ENCODE measurements at regions not wholly inside any gene's neighbourhood (a gene's known extent, or its start where the extent isn't known, plus 50 kb on each side); places are given as distances from the start of the nearest gene placed in this dataset.

DNA sequence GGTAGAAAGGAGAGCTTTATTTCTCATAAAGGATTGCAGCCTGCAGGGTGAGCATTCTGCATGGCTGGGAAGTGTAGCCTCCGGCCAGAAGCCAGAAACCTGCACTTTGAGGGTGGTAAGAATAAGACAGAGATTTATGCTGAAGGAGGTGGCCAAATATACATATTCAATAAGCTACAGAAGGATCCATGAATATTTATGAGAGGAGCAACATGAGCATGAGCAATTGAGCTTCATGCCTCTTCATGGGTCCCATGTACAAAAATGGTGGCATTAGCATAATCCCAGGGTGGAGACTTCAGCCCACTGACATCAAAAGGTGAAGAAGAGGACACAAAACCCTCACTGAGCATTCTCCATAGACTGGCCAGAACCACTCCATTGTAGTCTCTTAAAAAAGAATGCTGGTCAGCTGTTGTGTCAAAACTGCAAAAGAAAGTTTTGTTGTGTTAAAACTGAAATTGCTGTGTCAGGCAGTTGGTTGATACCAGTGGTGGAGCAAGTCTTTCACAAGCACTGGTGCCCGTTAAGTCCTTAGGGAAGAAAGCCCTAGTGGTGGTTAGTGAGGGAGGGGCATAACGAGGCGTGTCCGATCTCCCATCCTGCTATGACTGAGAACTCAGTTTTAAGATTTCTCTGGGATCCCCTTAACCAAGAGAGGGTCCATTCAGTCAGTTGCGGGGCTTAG is 160.8 kb upstream of the MAP1B start:
- H3K27me3 Mint-ChIP-seq (ENCODE audit: insufficient read depth) = peaks cover 36% of the 10 kb centered on the region

DNA sequence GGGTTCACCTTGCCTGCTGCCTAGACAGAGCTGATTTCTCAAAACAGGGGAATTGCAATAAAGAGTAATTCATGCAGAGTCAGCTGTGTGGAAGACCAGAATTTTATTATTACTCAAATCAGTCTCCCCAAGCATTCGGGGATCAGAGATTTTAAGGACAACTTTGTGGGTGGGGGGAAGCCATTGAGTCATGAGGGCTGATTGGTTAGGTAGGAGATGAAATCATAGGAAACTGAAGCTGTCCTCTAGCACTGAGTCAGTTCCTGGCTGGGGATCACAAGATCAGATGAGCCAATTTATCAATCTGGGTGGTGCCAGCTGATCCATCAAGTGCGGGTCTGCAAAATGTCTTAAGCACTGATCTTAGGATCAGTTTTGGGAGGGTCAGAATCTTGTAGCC is 159.1 kb upstream of the MAP1B start:
- H3K36me3 Mint-ChIP-seq (ENCODE audit: low read depth) = no peaks in the 10 kb centered on the region
- H3K27ac Mint-ChIP-seq = no peak overlapping the region
- H3K27me3 Mint-ChIP-seq (ENCODE audit: insufficient read depth) = peaks cover 41% of the 10 kb centered on the region
- H3K4me1 Mint-ChIP-seq (ENCODE audit: low read depth) = no peaks in the 10 kb centered on the region
- H3K4me3 Mint-ChIP-seq = no peak overlapping the region
- peaks cover 6% of the 10 kb centered on the region for H3K9me3 Mint-ChIP-seq
- DNase-seq = no peak
- TF ChIP-seq, protein P1, sequence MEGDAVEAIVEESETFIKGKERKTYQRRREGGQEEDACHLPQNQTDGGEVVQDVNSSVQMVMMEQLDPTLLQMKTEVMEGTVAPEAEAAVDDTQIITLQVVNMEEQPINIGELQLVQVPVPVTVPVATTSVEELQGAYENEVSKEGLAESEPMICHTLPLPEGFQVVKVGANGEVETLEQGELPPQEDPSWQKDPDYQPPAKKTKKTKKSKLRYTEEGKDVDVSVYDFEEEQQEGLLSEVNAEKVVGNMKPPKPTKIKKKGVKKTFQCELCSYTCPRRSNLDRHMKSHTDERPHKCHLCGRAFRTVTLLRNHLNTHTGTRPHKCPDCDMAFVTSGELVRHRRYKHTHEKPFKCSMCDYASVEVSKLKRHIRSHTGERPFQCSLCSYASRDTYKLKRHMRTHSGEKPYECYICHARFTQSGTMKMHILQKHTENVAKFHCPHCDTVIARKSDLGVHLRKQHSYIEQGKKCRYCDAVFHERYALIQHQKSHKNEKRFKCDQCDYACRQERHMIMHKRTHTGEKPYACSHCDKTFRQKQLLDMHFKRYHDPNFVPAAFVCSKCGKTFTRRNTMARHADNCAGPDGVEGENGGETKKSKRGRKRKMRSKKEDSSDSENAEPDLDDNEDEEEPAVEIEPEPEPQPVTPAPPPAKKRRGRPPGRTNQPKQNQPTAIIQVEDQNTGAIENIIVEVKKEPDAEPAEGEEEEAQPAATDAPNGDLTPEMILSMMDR (IDR thresholded peaks at IDR 0.05) = no peak

More for the DNA sequence above, 160.8 kb upstream of the MAP1B start:
- no peaks in the 10 kb centered on the region for H3K36me3 Mint-ChIP-seq (ENCODE audit: low read depth)
- H3K9me3 Mint-ChIP-seq = peaks cover 6% of the 10 kb centered on the region
- no peak for DNase-seq
- no peaks in the 10 kb centered on the region for H3K4me1 Mint-ChIP-seq (ENCODE audit: low read depth)
- no peak overlapping the region for H3K27ac Mint-ChIP-seq
- TF ChIP-seq, protein P1 (IDR thresholded peaks at IDR 0.05) = no peak
- no peak overlapping the region for H3K4me3 Mint-ChIP-seq

DNA sequence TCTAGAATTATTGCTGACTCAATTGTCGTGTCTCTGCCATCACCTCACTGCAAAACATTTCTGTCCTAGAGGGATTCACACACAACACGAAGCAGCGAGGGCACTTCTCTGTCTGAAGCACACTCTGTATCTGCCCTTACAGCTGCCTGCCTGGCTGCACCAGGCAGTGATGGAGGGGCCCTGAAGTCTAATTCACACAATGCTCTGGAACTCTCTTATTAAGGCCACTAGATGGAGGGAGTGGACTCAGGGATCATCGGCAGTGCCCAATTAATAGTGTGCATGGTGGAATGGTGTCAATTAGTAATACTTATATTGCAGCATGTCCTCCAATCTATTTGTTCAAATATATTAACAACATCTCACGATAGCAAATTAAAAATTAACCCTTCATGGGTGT is 157.5 kb upstream of the MAP1B start:
- Mint-ChIP-seq H3K27me3 (ENCODE audit: insufficient read depth) (peaks cover 35% of the 10 kb centered on the region), H3K4me3 (no peak overlapping the region), H3K36me3 (ENCODE audit: low read depth) (no peaks in the 10 kb centered on the region), H3K27ac (no peak overlapping the region), H3K9me3 (peaks cover 6% of the 10 kb centered on the region), H3K4me1 (ENCODE audit: low read depth) (no peaks in the 10 kb centered on the region)
- TF ChIP-seq, protein P1 (IDR thresholded peaks at IDR 0.05) = peak; percentile 32; the same call in 1 of the 2 replicates
- no peak for DNase-seq

- Mint-ChIP-seq H3K36me3 (ENCODE audit: low read depth) (no peaks in the 10 kb centered on the region), H3K9me3 (peaks cover 3% of the 10 kb centered on the region), H3K4me3 (no peak overlapping the region), H3K27ac (no peak overlapping the region), H3K27me3 (ENCODE audit: insufficient read depth) (peaks cover 28% of the 10 kb centered on the region), H3K4me1 (ENCODE audit: low read depth) (no peaks in the 10 kb centered on the region)
- TF ChIP-seq, protein P1 (IDR thresholded peaks at IDR 0.05) = no peak
- no peak for DNase-seq
Measured at GRCh38 chr5:71953866-71954265, 153.4 kb upstream of the MAP1B start.

DNA sequence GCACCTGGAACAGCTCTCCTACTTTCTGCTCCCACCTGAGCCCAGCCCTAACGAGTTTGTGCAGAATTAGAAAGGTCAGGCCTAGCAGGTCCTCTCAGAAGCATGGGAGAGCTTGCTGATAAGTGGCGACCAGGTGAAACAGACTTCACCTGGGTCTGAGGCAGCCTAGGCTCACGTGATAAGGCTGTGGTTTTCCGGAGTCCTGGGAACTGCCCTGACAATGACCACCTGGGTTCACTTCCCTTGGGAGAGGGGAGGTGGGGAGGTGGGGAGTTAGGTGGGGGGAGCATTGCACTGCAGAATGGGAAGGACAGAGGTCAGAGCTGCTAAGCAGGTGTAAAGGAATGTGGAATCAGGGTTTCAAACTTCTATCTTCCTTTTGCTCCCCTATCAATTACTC is 152.9 kb upstream of the MAP1B start:
- H3K27ac Mint-ChIP-seq = no peak overlapping the region
- H3K9me3 Mint-ChIP-seq = no peaks in the 10 kb centered on the region
- no peak overlapping the region for H3K4me3 Mint-ChIP-seq
- H3K27me3 Mint-ChIP-seq (ENCODE audit: insufficient read depth) = peaks cover 28% of the 10 kb centered on the region
- no peaks in the 10 kb centered on the region for H3K36me3 Mint-ChIP-seq (ENCODE audit: low read depth)
- H3K4me1 Mint-ChIP-seq (ENCODE audit: low read depth) = no peaks in the 10 kb centered on the region
- no peak for DNase-seq
- TF ChIP-seq, protein P1 (IDR thresholded peaks at IDR 0.05) = no peak
